Vagina (tissue), 2 donors: ENCODE measurements at regions not wholly inside any gene's neighbourhood (a gene's known extent, or its start where the extent isn't known, plus 50 kb on each side); places are given as distances from the start of the nearest gene placed in this dataset.

Experiments
- DNase-seq, 2 donors: peaks; one replicate each; pipeline ENCODE4 v3.0.0-alpha.2; 2017; ENCODE audit errors: extremely low spot score in 2 of 2
- H3K27ac ChIP-seq: fragments of 200-600 bp; sonication (generic); one replicate; pipeline ENCODE4 v1.5.1; 2019
- H3K27me3 ChIP-seq: fragments of 200-600 bp; sonication (generic); one replicate; pipeline ENCODE4 v1.5.1; 2019
- H3K36me3 ChIP-seq, 2 donors: fragments of 200-600 bp; sonication (generic); one replicate each; pipeline ENCODE4 v1.5.1; 2017 to 2019
- H3K4me1 ChIP-seq: fragments of 200-600 bp; sonication (generic); one replicate; pipeline ENCODE4 v1.5.1; 2019
- H3K4me3 ChIP-seq, 2 donors: fragments of 200-600 bp; sonication (generic); 1 replicate in 1 of 2; 2 replicates in 1 of 2; pipeline ENCODE4 v1.5.1; 2016 to 2019
- H3K9me3 ChIP-seq: fragments of 200-600 bp; sonication (generic); one replicate; pipeline ENCODE4 v1.5.1; 2019
- POLR2A ChIP-seq, 2 donors: fragments of 450-650 bp; IDR thresholded peaks; one replicate each; pipeline ENCODE4 v1.6.1; 2017; ENCODE audit warnings: antibody characterized with exemption in 2 of 2, mild to moderate bottlenecking in 2 of 2, moderate library complexity in 2 of 2
- POLR2AphosphoS5 ChIP-seq, 2 donors: sonication (generic); formaldehyde crosslinking; IDR thresholded peaks; one replicate each; pipeline ENCODE4 v1.9.0; 2017; ENCODE audit warnings: antibody characterized with exemption in 2 of 2, mild to moderate bottlenecking in 2 of 2, low read depth in 1 of 2; ENCODE audit not compliant: insufficient read depth in 1 of 2
- intact Hi-C: fragments of 100-400 bp; cut with DNase I; formaldehyde crosslinking; loops from one replicate; pipeline ENCODE4 v1.15.1; 2023
- TF ChIP-seq, protein P1 (sequence below), 3 experiments: fragments of 450-650 bp in 2 of 3; fragments of 200-600 bp in 1 of 3; sonication (generic) in 1 of 3; IDR thresholded peaks; one replicate each; pipeline ENCODE4 v1.5.1; 2017 to 2019; ENCODE audit warnings: antibody characterized with exemption in 3 of 3, mild to moderate bottlenecking in 2 of 3, moderate library complexity in 2 of 3

GRCh38 chr5:1961952-1962595 is 79.3 kb upstream of the IRX4 start:
- Histone ChIP-seq H3K9me3 (no peaks in the 10 kb centered on the region), H3K36me3 (no peaks in the 10 kb centered on the region), H3K27me3 (no peaks in the 10 kb centered on the region), H3K4me3 (no peak overlapping the region), H3K4me1 (peaks cover 8% of the 10 kb centered on the region), H3K27ac (peak overlapping the region; percentile 74)
- TF ChIP-seq POLR2AphosphoS5 (IDR thresholded peaks at IDR 0.05; ENCODE audit: insufficient read depth in 1 of 2, low read depth in 1 of 2) (no peak), POLR2A (IDR thresholded peaks at IDR 0.05) (no peak)
- TF ChIP-seq, protein P1, sequence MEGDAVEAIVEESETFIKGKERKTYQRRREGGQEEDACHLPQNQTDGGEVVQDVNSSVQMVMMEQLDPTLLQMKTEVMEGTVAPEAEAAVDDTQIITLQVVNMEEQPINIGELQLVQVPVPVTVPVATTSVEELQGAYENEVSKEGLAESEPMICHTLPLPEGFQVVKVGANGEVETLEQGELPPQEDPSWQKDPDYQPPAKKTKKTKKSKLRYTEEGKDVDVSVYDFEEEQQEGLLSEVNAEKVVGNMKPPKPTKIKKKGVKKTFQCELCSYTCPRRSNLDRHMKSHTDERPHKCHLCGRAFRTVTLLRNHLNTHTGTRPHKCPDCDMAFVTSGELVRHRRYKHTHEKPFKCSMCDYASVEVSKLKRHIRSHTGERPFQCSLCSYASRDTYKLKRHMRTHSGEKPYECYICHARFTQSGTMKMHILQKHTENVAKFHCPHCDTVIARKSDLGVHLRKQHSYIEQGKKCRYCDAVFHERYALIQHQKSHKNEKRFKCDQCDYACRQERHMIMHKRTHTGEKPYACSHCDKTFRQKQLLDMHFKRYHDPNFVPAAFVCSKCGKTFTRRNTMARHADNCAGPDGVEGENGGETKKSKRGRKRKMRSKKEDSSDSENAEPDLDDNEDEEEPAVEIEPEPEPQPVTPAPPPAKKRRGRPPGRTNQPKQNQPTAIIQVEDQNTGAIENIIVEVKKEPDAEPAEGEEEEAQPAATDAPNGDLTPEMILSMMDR (IDR thresholded peaks at IDR 0.05) = no peak
- intact Hi-C loops = no loop called here
- peak in 1 of 2 donors; percentile 74 for DNase-seq

DNA sequence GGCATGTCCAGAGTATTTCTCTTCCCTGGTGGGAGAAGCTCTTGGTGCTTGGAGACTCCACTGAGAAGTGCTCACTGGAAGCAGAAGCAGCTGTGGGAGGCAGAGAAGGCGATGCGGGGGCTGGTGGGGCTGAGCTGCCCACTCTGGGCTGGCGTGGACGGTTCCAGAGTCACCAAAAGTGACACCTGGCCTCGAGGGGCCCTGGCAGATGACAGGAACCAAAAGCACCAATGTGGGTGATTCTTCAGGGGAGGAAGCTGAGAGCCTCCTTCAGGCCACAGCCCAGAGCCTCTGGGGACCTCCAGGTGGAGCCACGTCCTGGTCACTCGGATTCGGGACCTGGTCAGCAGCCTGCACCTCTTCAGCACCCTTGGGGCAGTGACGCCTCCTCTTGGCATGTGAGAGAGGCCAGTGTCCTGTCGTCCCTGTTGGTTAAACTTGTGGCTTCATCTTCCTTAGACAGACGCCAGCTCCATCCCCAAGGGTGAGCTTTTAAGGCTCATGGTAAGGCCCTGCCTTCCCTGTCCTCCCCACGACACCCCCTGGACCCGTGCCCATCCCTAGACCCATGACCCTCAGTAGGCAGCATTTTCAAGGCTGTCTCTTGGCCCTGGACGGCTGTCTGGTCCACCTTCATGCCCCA is 78.7 kb upstream of the IRX4 start:
- DNase-seq = peak; percentile 83 to 88
- intact Hi-C loops = no loop called here
- TF ChIP-seq POLR2AphosphoS5 (IDR thresholded peaks at IDR 0.05; ENCODE audit: insufficient read depth in 1 of 2, low read depth in 1 of 2) (no peak), POLR2A (IDR thresholded peaks at IDR 0.05) (no peak)
- TF ChIP-seq, protein P1 (IDR thresholded peaks at IDR 0.05) = no peak
- Histone ChIP-seq H3K27ac (peak overlapping the region; percentile 74), H3K9me3 (no peaks in the 10 kb centered on the region), H3K4me1 (peaks cover 8% of the 10 kb centered on the region), H3K27me3 (no peaks in the 10 kb centered on the region), H3K36me3 (no peaks in the 10 kb centered on the region), H3K4me3 (no peak overlapping the region)

DNA sequence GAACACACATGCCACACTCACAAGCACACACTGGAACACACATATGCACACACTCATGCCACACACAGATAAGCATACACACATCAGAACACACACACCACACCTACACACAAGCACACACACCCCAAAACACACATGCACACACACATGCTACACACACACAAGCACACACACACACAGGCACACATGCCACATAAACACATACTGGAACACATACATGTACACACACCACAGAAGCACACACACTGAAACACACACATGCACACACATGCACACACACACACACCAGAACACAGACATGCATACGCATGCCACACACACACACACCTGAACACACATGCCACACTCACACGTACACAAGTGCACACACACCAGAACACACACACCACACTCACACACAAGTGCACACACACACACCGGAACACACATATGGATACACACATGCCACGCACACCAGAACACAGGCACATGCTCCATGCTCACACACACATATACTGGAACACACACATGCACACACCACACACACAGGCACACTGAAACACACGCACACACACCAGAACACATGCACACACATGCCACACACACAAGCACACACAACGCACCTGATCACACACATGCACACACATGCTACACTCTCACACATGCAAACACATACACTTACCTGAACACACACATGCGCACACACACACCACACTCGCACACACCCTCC is 78.0 kb upstream of the IRX4 start:
- DNase-seq = peak in 1 of 2 donors; percentile 87
- TF ChIP-seq POLR2AphosphoS5 (IDR thresholded peaks at IDR 0.05; ENCODE audit: insufficient read depth in 1 of 2, low read depth in 1 of 2) (no peak), POLR2A (IDR thresholded peaks at IDR 0.05) (no peak)
- TF ChIP-seq, protein P1 (IDR thresholded peaks at IDR 0.05) = no peak

GRCh38 chr5:1959725-1960581 is 77.2 kb upstream of the IRX4 start:
- intact Hi-C loops = no loop called here
- Histone ChIP-seq H3K9me3 (no peaks in the 10 kb centered on the region), H3K4me1 (peaks cover 8% of the 10 kb centered on the region), H3K4me3 (no peak overlapping the region), H3K27me3 (no peaks in the 10 kb centered on the region), H3K36me3 (no peaks in the 10 kb centered on the region), H3K27ac (no peak overlapping the region)
- TF ChIP-seq, protein P1 (IDR thresholded peaks at IDR 0.05) = no peak
- TF ChIP-seq POLR2A (IDR thresholded peaks at IDR 0.05) (no peak), POLR2AphosphoS5 (IDR thresholded peaks at IDR 0.05; ENCODE audit: insufficient read depth in 1 of 2, low read depth in 1 of 2) (no peak)
- peak in 1 of 2 donors; percentile 84 for DNase-seq

More for the DNA sequence above, 78.0 kb upstream of the IRX4 start:
- no peaks in the 10 kb centered on the region for H3K27me3 ChIP-seq
- H3K27ac ChIP-seq = no peak overlapping the region
- intact Hi-C loops = no loop called here
- H3K4me3 ChIP-seq = no peak overlapping the region
- no peaks in the 10 kb centered on the region for H3K36me3 ChIP-seq
- peaks cover 8% of the 10 kb centered on the region for H3K4me1 ChIP-seq
- H3K9me3 ChIP-seq = no peaks in the 10 kb centered on the region
